Testis (tissue), 2 donors: ENCODE measurements at regions not wholly inside any gene's neighbourhood (a gene's known extent, or its start where the extent isn't known, plus 50 kb on each side); places are given as distances from the start of the nearest gene placed in this dataset.

ENCODE experiments used
- DNase-seq: peaks from one replicate; pipeline ENCODE4 v3.0.0-alpha.2; 2019
- H3K27ac ChIP-seq, 2 donors: fragments of 200-600 bp; sonication (generic); one replicate each; pipeline ENCODE4 v1.5.1; 2019
- H3K27me3 ChIP-seq: fragments of 200-600 bp; sonication (generic); one replicate; pipeline ENCODE4 v1.5.1; 2019
- H3K36me3 ChIP-seq: fragments of 200-600 bp; sonication (generic); one replicate; pipeline ENCODE4 v1.5.1; 2017; ENCODE audit warnings: low read depth; ENCODE audit errors: missing control alignments
- H3K4me1 ChIP-seq: fragments of 200-600 bp; sonication (generic); one replicate; pipeline ENCODE4 v1.5.1; 2019
- H3K4me3 ChIP-seq, 2 donors: fragments of 200-600 bp; sonication (generic); one replicate each; pipeline ENCODE4 v1.5.1; 2017 to 2019
- H3K9me3 ChIP-seq: fragments of 200-600 bp; sonication (generic); one replicate; pipeline ENCODE4 v1.5.1; 2017
- CTCF ChIP-seq, 3 experiments: fragments of 450-650 bp in 2 of 3; fragments of 200-600 bp in 1 of 3; sonication (generic) in 1 of 3; IDR thresholded peaks; one replicate each; pipeline ENCODE4 v1.5.1; 2016 to 2019; ENCODE audit warnings: antibody characterized with exemption in 3 of 3, mild to moderate bottlenecking in 2 of 3, moderate library complexity in 1 of 3
- POLR2A ChIP-seq: fragments of 450-650 bp; IDR thresholded peaks from one replicate; pipeline ENCODE4 v1.6.1; 2017; ENCODE audit warnings: antibody characterized with exemption, mild to moderate bottlenecking, moderate library complexity
- WGBS, 2 donors: methylation state at CpG; one replicate each; pipeline ENCODE4 v1.1.5; 2018; 5-methylcytosine and 5-hydroxymethylcytosine counted together
- intact Hi-C: fragments of 100-400 bp; cut with DNase I; formaldehyde crosslinking; loops from one replicate; pipeline ENCODE4 v1.15.1; 2023; ENCODE audit warnings: low total_unique reads

- no peak overlapping the region for H3K4me3 ChIP-seq
- no peak overlapping the region for H3K27ac ChIP-seq
- H3K27me3 ChIP-seq: no peaks in the 10 kb centered on the region
- no peaks in the 10 kb centered on the region for H3K4me1 ChIP-seq
- TF ChIP-seq POLR2A: no peak
- 91 to 97% methylated on average over 2 of the region's 2 CpGs for WGBS, 2 donors
- DNase-seq: no peak
- no peaks in the 10 kb centered on the region for H3K36me3 ChIP-seq
- no peaks in the 10 kb centered on the region for H3K9me3 ChIP-seq
- intact Hi-C loops: no loop called here
These were observed 60.5 kb downstream of the NR2F2 start for GRCh38 chr15:96390986-96391385.

GRCh38 chr15:96392380-96393208 is 62.1 kb downstream of the NR2F2 start:
- no peaks in the 10 kb centered on the region for H3K36me3 ChIP-seq
- WGBS, 2 donors: 60 to 69% methylated on average over 10 of the region's 10 CpGs
- no peak for TF ChIP-seq POLR2A
- TF ChIP-seq CTCF (IDR thresholded peaks at IDR 0.05): no peak
- H3K27me3 ChIP-seq: no peaks in the 10 kb centered on the region
- H3K4me3 ChIP-seq: no peak overlapping the region
- no peaks in the 10 kb centered on the region for H3K4me1 ChIP-seq
- no peak for DNase-seq
- H3K27ac ChIP-seq: no peak overlapping the region
- H3K9me3 ChIP-seq: no peaks in the 10 kb centered on the region
- intact Hi-C loops: no loop called here

- Histone ChIP-seq H3K27ac (no peak overlapping the region), H3K4me1 (no peaks in the 10 kb centered on the region), H3K4me3 (no peak overlapping the region), H3K27me3 (no peaks in the 10 kb centered on the region), H3K9me3 (no peaks in the 10 kb centered on the region), H3K36me3 (no peaks in the 10 kb centered on the region)
- intact Hi-C loops: no loop called here
- 90 to 96% methylated on average over 2 of the region's 2 CpGs for WGBS, 2 donors
- no peak for DNase-seq
- no peak for TF ChIP-seq POLR2A
- TF ChIP-seq CTCF (IDR thresholded peaks at IDR 0.05): no peak
These were observed 62.7 kb downstream of the NR2F2 start for GRCh38 chr15:96393209-96393513.

GRCh38 chr15:96395687-96396086 is 65.2 kb downstream of the NR2F2 start:
- intact Hi-C loops: no loop called here
- Histone ChIP-seq H3K4me1 (no peaks in the 10 kb centered on the region), H3K27me3 (no peaks in the 10 kb centered on the region), H3K4me3 (no peak overlapping the region), H3K9me3 (no peaks in the 10 kb centered on the region), H3K36me3 (no peaks in the 10 kb centered on the region), H3K27ac (no peak overlapping the region)
- TF ChIP-seq CTCF (IDR thresholded peaks at IDR 0.05) (no peak), POLR2A (no peak)
- 38 to 64% methylated on average over 3 of the region's 3 CpGs for WGBS, 2 donors
- DNase-seq: no peak

- TF ChIP-seq POLR2A (no peak), CTCF (IDR thresholded peaks at IDR 0.05) (no peak)
- no peaks in the 10 kb centered on the region for H3K4me1 ChIP-seq
- H3K27me3 ChIP-seq: no peaks in the 10 kb centered on the region
- no peaks in the 10 kb centered on the region for H3K36me3 ChIP-seq
- H3K27ac ChIP-seq: no peak overlapping the region
- 72 to 96% methylated on average over 1 of the region's 1 CpG for WGBS, 2 donors
- H3K4me3 ChIP-seq: no peak overlapping the region
- no peaks in the 10 kb centered on the region for H3K9me3 ChIP-seq
- DNase-seq: no peak
- intact Hi-C loops: no loop called here
These were observed 68.3 kb downstream of the NR2F2 start for GRCh38 chr15:96398776-96399175.
